Lower leg skin (tissue), 3 donors: ENCODE measurements at regions not wholly inside any gene's neighbourhood (a gene's known extent, or its start where the extent isn't known, plus 50 kb on each side); places are given as distances from the start of the nearest gene placed in this dataset.

ENCODE experiments used
- POLR2A ChIP-seq, 2 donors: fragments of 450-650 bp; IDR thresholded peaks; one replicate each; pipeline ENCODE4 v1.6.1; 2016 to 2017; ENCODE audit warnings: antibody characterized with exemption in 2 of 2, mild to moderate bottlenecking in 1 of 2, moderate library complexity in 1 of 2
- TF ChIP-seq, protein P1 (sequence below), 3 donors: fragments of 450-650 bp; IDR thresholded peaks; one replicate each; pipeline ENCODE4 v1.5.1; 2016; ENCODE audit warnings: antibody characterized with exemption in 3 of 3, mild to moderate bottlenecking in 3 of 3, moderate library complexity in 2 of 3

DNA sequence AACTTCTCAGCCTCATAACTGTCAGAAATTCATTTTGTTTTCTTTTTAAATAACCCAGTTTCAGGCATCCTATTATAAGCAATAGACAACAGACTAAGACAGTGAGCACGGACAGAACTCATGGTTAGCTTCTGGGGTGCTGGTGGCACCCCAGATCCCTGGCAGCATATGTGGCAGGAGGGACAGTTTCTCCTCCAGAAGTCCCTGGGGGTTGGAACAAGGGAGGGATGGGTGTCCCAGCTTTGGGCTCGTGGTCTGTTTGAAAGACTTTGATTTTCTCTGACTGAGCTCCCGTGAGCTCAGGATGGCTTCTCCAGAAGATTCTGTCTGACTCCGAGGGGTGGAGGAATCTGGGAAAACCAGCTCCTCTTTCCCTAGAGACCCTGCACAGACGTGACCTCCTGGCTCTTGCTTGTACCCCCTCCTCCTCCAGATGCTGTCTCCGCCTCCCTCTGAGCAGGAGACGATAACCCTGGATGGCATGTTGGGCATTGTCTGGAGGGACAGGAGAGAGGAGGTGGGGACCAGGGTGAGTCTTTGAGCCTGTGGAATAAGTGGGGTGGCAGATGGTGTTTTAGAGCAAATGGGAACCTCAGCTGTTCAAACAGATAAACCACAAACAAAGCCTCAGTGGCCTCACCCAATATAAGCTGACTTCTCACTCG, 421.1 kb downstream of the GLRX3 start:
- no peak for TF ChIP-seq POLR2A (IDR thresholded peaks at IDR 0.05)
- TF ChIP-seq, protein P1, sequence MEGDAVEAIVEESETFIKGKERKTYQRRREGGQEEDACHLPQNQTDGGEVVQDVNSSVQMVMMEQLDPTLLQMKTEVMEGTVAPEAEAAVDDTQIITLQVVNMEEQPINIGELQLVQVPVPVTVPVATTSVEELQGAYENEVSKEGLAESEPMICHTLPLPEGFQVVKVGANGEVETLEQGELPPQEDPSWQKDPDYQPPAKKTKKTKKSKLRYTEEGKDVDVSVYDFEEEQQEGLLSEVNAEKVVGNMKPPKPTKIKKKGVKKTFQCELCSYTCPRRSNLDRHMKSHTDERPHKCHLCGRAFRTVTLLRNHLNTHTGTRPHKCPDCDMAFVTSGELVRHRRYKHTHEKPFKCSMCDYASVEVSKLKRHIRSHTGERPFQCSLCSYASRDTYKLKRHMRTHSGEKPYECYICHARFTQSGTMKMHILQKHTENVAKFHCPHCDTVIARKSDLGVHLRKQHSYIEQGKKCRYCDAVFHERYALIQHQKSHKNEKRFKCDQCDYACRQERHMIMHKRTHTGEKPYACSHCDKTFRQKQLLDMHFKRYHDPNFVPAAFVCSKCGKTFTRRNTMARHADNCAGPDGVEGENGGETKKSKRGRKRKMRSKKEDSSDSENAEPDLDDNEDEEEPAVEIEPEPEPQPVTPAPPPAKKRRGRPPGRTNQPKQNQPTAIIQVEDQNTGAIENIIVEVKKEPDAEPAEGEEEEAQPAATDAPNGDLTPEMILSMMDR (IDR thresholded peaks at IDR 0.05): no peak
